ENCODE measurements at regions not wholly inside any gene's neighbourhood (a gene's known extent, or its start where the extent isn't known, plus 50 kb on each side); places are given as distances from the start of the nearest gene placed in this dataset.

GRCh38 chr5:124178050-124178449, 568.4 kb downstream of the ZNF608 start:
- peaks cover 0 to under 1% (median 0%) of the 10 kb centered on the region in 4 donors for H3K9me3 ChIP-seq (ENCODE audit: control insufficient read depth in 4 of 4, low read length in 3 of 4)
- H3K4me1 ChIP-seq (ENCODE audit: control insufficient read depth in 4 of 4, insufficient read depth in 4 of 4, low read length in 3 of 4), result no peaks in the 10 kb centered on the region
- H3K9ac ChIP-seq (ENCODE audit: low read depth in 1 of 2, low read length in 2 of 2), result no peak overlapping the region
- no peak for DNase-seq (ENCODE audit: low spot score)
- no peak overlapping the region for H3K4me3 ChIP-seq (ENCODE audit: low read depth in 1 of 3, low read length in 3 of 3)
- no peak overlapping the region for H3K27ac ChIP-seq (ENCODE audit: low read depth in 1 of 2, low read length in 2 of 2)
- no peaks in the 10 kb centered on the region for H3K36me3 ChIP-seq (ENCODE audit: control insufficient read depth in 4 of 4, insufficient read depth in 3 of 4, low read depth in 1 of 4, low read length in 3 of 4)
- TF ChIP-seq FOXA2 (IDR thresholded peaks at IDR 0.05) (no peak), ATF3 (IDR thresholded peaks at IDR 0.05) (no peak), SP1 (IDR thresholded peaks at IDR 0.05) (no peak), NR2F2 (IDR thresholded peaks at IDR 0.05) (no peak), ZBTB33 (IDR thresholded peaks at IDR 0.05) (no peak), YY1 (IDR thresholded peaks at IDR 0.05) (no peak), CTCF (IDR thresholded peaks at IDR 0.05; ENCODE audit: low read depth, low read length, missing input control) (no peak), RXRA (IDR thresholded peaks at IDR 0.05) (no peak), FOXA1 (IDR thresholded peaks at IDR 0.05) (no peak)
- no peaks in the 10 kb centered on the region for H3K27me3 ChIP-seq (ENCODE audit: control insufficient read depth in 4 of 4, insufficient read depth in 4 of 4, low read length in 3 of 4)

GRCh38 chr5:124176692-124177091, 569.7 kb downstream of the ZNF608 start:
- Histone ChIP-seq H3K36me3 (ENCODE audit: control insufficient read depth in 4 of 4, insufficient read depth in 3 of 4, low read depth in 1 of 4, low read length in 3 of 4) (no peaks in the 10 kb centered on the region), H3K27me3 (ENCODE audit: control insufficient read depth in 4 of 4, insufficient read depth in 4 of 4, low read length in 3 of 4) (no peaks in the 10 kb centered on the region), H3K9ac (ENCODE audit: low read depth in 1 of 2, low read length in 2 of 2) (no peak overlapping the region), H3K9me3 (ENCODE audit: control insufficient read depth in 4 of 4, low read length in 3 of 4) (peaks cover 0 to 6% (median 0%) of the 10 kb centered on the region in 4 donors), H3K4me1 (ENCODE audit: control insufficient read depth in 4 of 4, insufficient read depth in 4 of 4, low read length in 3 of 4) (no peaks in the 10 kb centered on the region), H3K4me3 (ENCODE audit: low read depth in 1 of 3, low read length in 3 of 3) (no peak overlapping the region), H3K27ac (ENCODE audit: low read depth in 1 of 2, low read length in 2 of 2) (no peak overlapping the region)
- no peak for DNase-seq (ENCODE audit: low spot score)
- TF ChIP-seq RXRA (IDR thresholded peaks at IDR 0.05), result no peak
- no peak for TF ChIP-seq YY1 (IDR thresholded peaks at IDR 0.05)
- no peak for TF ChIP-seq HNF4A (conservative IDR thresholded peaks at IDR 0.05)
- peak in 1 of 2 donors; percentile 10 for TF ChIP-seq RAD21 (IDR thresholded peaks at IDR 0.05)
- TF ChIP-seq TAF1 (conservative IDR thresholded peaks at IDR 0.05), result no peak
- TF ChIP-seq JUND (IDR thresholded peaks at IDR 0.05), result no peak
- TF ChIP-seq HNF4G (IDR thresholded peaks at IDR 0.05), result no peak
- no peak for TF ChIP-seq MAX (IDR thresholded peaks at IDR 0.05)
- TF ChIP-seq CTCF (IDR thresholded peaks at IDR 0.05; ENCODE audit: low read depth, low read length, missing input control), result no peak
